Suprapubic skin (tissue), 4 donors: ENCODE measurements at regions not wholly inside any gene's neighbourhood (a gene's known extent, or its start where the extent isn't known, plus 50 kb on each side); places are given as distances from the start of the nearest gene placed in this dataset.

ENCODE experiments used
- POLR2A ChIP-seq, 2 donors: fragments of 450-650 bp; IDR thresholded peaks; one replicate each; pipeline ENCODE4 v1.6.1; 2017; ENCODE audit warnings: antibody characterized with exemption in 2 of 2, mild to moderate bottlenecking in 2 of 2, moderate library complexity in 2 of 2
- POLR2AphosphoS5 ChIP-seq, 3 donors: sonication (generic); formaldehyde crosslinking; IDR thresholded peaks; one replicate each; pipeline ENCODE4 v1.6.1; 2017; ENCODE audit warnings: antibody characterized with exemption in 3 of 3

- TF ChIP-seq POLR2A (IDR thresholded peaks at IDR 0.05) (no peak), POLR2AphosphoS5 (IDR thresholded peaks at IDR 0.05) (no peak)
Observed at GRCh38 chr16:50448981-50449380, 80.2 kb upstream of the BRD7 start.
